ENCODE measurements at regions not wholly inside any gene's neighbourhood (a gene's known extent, or its start where the extent isn't known, plus 50 kb on each side); places are given as distances from the start of the nearest gene placed in this dataset.

DNA sequence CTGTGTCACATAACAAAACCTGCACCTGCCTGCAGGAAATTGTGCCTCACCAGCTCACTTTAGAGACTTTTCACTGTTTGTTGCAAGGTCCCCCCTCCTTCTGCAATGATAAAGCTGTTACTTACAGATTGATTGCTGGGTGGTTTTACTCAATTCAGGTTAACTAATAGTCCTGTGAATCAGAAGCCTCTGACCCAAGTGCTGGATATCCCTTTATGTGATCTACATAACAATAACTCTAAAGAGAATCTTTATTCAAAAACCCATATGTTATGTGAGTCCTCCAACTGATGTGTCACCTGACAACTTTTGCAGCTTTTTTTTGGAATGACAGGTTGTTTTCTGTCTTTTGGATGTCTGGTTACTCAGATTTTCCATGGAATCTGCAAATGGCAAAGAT, 2323.6 kb upstream of the TENM3 start:
- no peak for DNase-seq
- Histone ChIP-seq H3K4me1 (no peaks in the 10 kb centered on the region), H3K36me3 (no peaks in the 10 kb centered on the region), H3K4me3 (no peak overlapping the region), H3K27me3 (replicated peaks in 1 of 7) (no peaks in the 10 kb centered on the region), H3K9me3 (peaks cover 0 to 4% (median 0%) of the 10 kb centered on the region in 8 donors), H3K27ac (no peak overlapping the region)
- intact Hi-C loops (cut with DNase I; ENCODE audit: low total_unique reads): no loop called here
- TF ChIP-seq, protein P1, sequence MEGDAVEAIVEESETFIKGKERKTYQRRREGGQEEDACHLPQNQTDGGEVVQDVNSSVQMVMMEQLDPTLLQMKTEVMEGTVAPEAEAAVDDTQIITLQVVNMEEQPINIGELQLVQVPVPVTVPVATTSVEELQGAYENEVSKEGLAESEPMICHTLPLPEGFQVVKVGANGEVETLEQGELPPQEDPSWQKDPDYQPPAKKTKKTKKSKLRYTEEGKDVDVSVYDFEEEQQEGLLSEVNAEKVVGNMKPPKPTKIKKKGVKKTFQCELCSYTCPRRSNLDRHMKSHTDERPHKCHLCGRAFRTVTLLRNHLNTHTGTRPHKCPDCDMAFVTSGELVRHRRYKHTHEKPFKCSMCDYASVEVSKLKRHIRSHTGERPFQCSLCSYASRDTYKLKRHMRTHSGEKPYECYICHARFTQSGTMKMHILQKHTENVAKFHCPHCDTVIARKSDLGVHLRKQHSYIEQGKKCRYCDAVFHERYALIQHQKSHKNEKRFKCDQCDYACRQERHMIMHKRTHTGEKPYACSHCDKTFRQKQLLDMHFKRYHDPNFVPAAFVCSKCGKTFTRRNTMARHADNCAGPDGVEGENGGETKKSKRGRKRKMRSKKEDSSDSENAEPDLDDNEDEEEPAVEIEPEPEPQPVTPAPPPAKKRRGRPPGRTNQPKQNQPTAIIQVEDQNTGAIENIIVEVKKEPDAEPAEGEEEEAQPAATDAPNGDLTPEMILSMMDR (IDR thresholded peaks at IDR 0.05 in 8 of 11, conservative IDR thresholded peaks at IDR 0.05 in 3 of 11): no peak
- TF ChIP-seq POLR2A (IDR thresholded peaks at IDR 0.05) (no peak), POLR2AphosphoS5 (IDR thresholded peaks at IDR 0.05) (no peak)

DNA sequence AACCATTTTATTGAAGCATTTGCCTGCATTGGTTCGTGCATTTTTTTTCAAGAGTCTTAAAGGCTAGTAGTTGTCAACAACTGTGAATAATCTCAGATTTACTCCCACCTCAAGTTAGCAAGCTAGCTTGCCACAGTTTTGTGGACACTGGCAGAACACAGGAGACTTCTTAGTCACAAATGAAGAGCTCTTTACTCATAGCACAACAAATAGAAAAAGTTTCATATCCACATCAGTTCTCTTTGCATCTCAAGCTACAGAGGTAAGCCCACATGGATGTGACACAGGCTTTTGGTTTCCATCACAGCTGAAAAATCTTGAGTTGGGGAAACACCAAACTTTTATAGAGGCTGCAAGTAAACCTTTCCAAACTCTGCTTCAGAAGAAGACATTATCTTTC, 2315.7 kb upstream of the TENM3 start:
- intact Hi-C loops (cut with DNase I; ENCODE audit: low total_unique reads): no loop called here
- TF ChIP-seq POLR2A (IDR thresholded peaks at IDR 0.05): no peak

DNA sequence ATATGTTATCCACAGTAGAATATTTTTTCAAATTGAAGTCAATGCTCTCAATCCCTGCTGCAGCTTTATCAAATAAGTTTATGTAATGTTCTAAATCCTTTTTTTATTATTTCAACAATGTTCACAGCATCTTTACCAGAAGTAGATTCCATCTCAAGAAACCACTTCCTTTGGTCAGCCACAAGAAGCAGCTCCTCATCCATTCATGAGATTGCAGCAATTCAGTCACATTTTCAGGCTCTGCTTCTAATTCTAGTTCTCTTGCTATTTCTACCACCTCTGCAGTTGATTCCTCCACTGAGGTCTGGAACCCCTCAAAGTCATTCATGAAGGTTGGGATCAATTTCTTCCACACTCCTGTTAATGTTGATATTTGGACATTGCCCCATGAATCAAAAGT, 2301.3 kb upstream of the TENM3 start:
- intact Hi-C loops (cut with DNase I; ENCODE audit: low total_unique reads): no loop called here
- H3K9me3 ChIP-seq: peaks cover 0 to 36% (median 5%) of the 10 kb centered on the region in 8 donors
- H3K27ac ChIP-seq: no peak overlapping the region
- no peaks in the 10 kb centered on the region for H3K36me3 ChIP-seq
- H3K4me1 ChIP-seq: no peaks in the 10 kb centered on the region
- TF ChIP-seq POLR2AphosphoS5 (IDR thresholded peaks at IDR 0.05) (no peak), POLR2A (IDR thresholded peaks at IDR 0.05) (no peak)
- TF ChIP-seq, protein P1 (IDR thresholded peaks at IDR 0.05 in 8 of 11, conservative IDR thresholded peaks at IDR 0.05 in 3 of 11): no peak
- no peak for DNase-seq
- H3K27me3 ChIP-seq (replicated peaks in 1 of 7): no peaks in the 10 kb centered on the region
- no peak overlapping the region for H3K4me3 ChIP-seq

More for the DNA sequence above, 2315.7 kb upstream of the TENM3 start:
- H3K4me1 ChIP-seq: no peaks in the 10 kb centered on the region
- H3K4me3 ChIP-seq: no peak overlapping the region
- no peak for DNase-seq
- no peak overlapping the region for H3K27ac ChIP-seq
- H3K36me3 ChIP-seq: no peaks in the 10 kb centered on the region
- WGBS, 5 donors: 50 to 75% (median 60%) methylated on average over 1 of the region's 1 CpG
- no peaks in the 10 kb centered on the region for H3K9me3 ChIP-seq
- H3K27me3 ChIP-seq (replicated peaks in 1 of 7): no peaks in the 10 kb centered on the region

DNA sequence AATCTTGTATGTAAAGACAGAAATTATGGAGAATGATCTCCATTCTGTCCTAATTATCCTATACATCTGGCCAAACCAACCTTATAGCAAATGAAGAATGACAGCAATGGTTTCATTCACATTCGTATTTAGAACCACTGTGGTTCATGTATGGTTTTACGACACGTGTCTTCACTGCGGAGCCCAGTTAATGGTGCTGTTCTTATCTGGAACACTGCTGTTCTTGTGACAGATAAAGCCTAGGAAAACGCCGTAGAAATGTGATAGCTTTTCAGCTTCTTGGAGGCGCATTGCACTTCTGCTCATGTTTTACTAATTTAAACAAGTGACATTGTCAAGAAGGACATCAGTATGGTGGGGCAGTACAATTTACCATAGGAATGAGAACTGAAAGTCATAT, 2266.4 kb upstream of the TENM3 start:
- H3K4me3 ChIP-seq: no peak overlapping the region
- no peak overlapping the region for H3K27ac ChIP-seq
- H3K27me3 ChIP-seq (replicated peaks in 1 of 7): no peaks in the 10 kb centered on the region
- intact Hi-C loops (cut with DNase I; ENCODE audit: low total_unique reads): no loop called here
- H3K9me3 ChIP-seq: peaks cover 0 to 4% (median 0%) of the 10 kb centered on the region in 8 donors
- no peaks in the 10 kb centered on the region for H3K4me1 ChIP-seq
- no peaks in the 10 kb centered on the region for H3K36me3 ChIP-seq
- no peak for DNase-seq
- WGBS, 5 donors: 82 to 93% (median 88%) methylated on average over 7 of the region's 7 CpGs
- TF ChIP-seq, protein P1 (IDR thresholded peaks at IDR 0.05 in 8 of 11, conservative IDR thresholded peaks at IDR 0.05 in 3 of 11): no peak
- TF ChIP-seq POLR2A (IDR thresholded peaks at IDR 0.05) (no peak), POLR2AphosphoS5 (IDR thresholded peaks at IDR 0.05) (no peak)

DNA sequence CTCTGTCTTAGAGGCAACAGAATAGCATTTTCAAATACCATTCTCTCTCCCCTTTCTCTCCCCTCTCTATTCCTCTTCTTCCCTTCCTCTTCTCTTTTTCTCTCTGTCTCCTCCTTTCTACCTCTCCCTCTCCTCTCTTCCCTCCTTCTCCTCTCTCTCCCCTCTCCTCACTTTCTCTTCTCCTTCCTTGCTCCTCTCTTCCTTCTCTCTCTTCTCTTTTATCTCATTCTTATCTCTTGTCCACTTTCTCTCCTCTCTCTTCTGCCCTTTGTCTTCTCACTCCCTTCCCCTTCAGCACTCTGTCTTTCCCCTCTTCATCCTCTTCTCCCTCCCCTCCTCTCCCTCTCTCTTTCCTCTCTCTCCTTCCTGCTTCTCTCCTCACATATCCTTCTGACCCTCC, 2265.8 kb upstream of the TENM3 start:
- Histone ChIP-seq H3K4me1 (no peaks in the 10 kb centered on the region), H3K27me3 (replicated peaks in 1 of 7) (no peaks in the 10 kb centered on the region), H3K9me3 (peaks cover 0 to 4% (median 0%) of the 10 kb centered on the region in 8 donors), H3K27ac (no peak overlapping the region), H3K36me3 (no peaks in the 10 kb centered on the region), H3K4me3 (no peak overlapping the region)
- DNase-seq: no peak
- intact Hi-C loops (cut with DNase I; ENCODE audit: low total_unique reads): no loop called here
- TF ChIP-seq, protein P1 (IDR thresholded peaks at IDR 0.05 in 8 of 11, conservative IDR thresholded peaks at IDR 0.05 in 3 of 11): no peak
- TF ChIP-seq POLR2A (IDR thresholded peaks at IDR 0.05): no peak
- no peak for TF ChIP-seq POLR2AphosphoS5 (IDR thresholded peaks at IDR 0.05)
